ENCODE measurements at regions not wholly inside any gene's neighbourhood (a gene's known extent, or its start where the extent isn't known, plus 50 kb on each side); places are given as distances from the start of the nearest gene placed in this dataset.

DNA sequence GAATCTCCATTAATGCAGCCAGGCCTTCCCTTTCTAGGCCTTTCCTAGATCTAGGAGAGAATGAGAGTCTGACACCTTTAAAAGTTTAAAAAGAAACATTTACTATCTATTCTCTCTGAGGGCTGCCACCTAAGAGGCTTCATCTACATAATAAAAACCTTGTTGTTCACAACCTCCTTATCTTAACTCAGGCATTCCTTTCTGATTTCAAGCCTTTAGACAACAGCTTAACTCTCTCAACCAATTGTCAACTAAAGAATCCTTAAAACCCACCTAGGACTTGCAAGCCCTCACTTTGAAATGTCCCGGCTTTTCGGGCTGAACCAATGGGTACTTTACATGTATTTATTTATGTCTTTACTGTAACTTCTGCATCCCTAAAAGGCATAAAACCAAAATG is 64.3 kb upstream of the RET start:
- DNase-seq: no peak

DNA sequence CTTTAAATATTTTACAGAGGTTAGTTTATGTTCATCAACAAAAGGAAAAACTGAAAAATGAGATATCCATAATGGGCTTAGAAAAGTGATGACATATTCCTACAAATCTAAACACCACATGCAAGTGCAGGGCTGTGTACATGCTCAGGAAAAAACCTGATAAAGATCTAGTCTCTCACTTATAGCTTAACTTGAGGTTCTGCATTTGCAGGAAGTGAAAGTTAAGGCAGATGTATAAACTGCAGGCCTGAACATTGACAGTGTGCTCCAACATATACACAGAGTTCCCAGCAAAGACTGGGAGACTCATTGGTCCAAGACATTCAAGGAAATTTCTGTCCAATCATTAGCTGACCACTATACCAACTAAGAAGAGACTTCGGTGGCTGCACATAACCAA is 63.8 kb upstream of the RET start:
- DNase-seq: peak in 1 of 2 donors; percentile 3

DNA sequence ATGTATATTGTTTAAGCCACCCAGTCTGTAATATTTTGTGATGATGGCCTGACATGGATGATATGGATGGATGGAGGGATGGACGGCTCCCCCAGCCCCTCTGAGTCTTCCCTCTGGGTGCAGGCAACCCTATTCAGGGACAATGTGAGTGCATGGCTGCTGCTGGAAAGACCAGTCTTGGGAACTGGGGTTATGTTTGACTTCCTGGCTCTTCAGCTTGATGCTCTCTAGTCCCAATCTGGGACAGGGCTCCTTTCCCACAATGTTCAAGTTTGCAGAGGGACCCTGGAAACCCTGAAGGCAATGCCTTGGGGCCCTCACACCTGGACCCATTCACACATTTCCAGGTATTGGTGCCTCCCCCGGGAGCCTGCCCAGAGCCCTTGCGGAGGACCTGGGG is 52.3 kb upstream of the RET start:
- no peak for DNase-seq

DNA sequence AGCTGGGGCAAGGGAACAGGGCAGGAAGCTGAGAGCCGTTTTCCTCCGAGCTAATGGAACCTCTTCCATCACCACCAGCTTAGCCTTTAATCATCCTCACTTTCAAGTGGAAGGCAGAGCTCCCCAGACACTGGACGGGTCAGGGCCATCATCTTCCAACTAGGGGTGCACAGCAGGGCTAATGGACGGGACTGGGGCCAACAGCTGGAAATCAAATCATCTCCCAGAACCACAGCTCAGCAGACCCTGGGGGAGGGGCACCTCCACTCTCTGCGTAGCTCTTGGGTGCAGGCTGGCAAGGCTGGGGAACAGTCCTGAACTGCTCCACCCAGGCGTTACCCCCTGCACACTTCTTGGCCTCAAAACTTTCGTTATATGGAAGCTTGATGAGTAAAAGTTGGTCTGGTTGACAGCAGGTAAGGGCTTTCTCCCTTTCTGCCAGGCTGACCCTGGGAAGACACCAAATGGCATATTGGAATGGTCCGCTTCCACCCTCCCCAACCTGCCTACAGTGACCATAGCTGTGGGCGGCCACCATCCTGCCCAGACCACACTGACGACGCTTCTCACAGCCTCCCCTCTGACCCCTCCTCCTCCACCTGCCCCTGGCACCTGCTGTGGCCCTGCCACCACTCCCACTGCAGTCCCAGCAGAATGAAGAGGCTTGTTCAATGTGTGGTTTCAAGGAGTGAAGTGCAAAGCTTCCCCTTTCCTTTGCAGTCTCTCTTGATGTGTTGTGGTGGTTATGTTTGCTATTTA is 51.7 kb upstream of the RET start:
- DNase-seq: no peak

DNA sequence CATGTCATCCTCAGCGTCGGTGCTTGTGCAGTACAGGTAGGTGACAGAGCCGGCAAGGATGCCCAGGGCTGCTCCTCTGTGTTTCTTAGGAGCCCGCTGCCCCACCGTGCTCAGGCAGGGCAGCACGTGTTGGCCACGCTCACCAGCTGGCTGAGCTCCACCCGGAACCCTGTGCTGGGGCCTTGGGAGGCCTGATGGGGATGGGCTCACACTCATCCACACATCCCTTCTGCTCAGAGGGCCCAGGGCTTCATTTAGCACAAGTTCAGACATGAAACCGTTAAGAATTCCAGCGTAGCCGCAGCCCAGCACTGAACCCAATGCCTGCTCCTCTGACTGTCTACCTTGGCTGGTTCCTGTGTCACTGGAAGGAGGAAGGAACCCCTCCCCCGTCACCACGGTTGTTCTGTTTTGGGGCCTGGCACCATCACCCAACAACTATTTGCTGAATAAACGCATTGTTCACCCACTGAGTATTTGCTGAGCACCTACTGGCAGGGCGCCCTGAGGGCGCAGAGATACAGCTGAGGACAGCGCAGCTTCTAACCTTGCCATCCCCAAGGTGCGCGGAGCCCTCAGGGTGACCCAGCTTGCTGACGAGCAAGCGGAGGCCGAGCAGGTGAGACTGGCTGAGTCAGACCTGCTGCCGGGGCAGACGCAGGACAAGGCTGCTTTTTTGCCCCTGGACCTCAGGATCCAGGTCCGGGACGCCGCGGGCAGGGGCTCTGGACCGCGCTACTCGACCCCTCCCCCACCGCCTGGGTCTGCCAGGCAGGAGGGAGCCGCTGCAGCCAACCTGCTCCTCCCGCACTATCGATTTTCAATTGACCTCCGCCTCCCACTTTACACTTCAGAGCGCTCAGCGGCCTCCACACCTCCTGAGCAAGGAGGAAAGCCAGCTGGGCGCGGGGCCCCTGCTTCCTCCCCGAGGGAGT is 50.6 kb upstream of the RET start:
- DNase-seq: no peak

All from inflammatory macrophage (primary cell).